A673 (cell line): ENCODE measurements at regions not wholly inside any gene's neighbourhood (a gene's known extent, or its start where the extent isn't known, plus 50 kb on each side); places are given as distances from the start of the nearest gene placed in this dataset.

Source experiments
- BruUV-seq: library from RNA; stranded (reverse); fragments of 400-500 nt; replicated peaks from 2 replicates; lab custom pipeline; 2021; lab: Mats Ljungman, UMichigan
- CTCF ChIA-PET: fragments of 300-600 bp; sonication (Branson Sonifier 250); formaldehyde crosslinking; loops from one replicate; lab custom pipeline; 2022; ENCODE audit warnings: antibody characterized with exemption; lab: Charles Lee
- POLR2A ChIA-PET: fragments of 300-600 bp; sonication (Branson Sonifier 250); formaldehyde crosslinking; loops from one replicate; lab custom pipeline; 2022; ENCODE audit warnings: antibody characterized with exemption; ENCODE audit not compliant: low non-redundant PET; lab: Charles Lee
- DNase-seq: peaks from one replicate; pipeline ENCODE4 v3.0.0-alpha.2; 2015; ENCODE audit warnings: low spot score
- H3K27ac ChIP-seq: fragments of 200-600 bp; sonication (generic); 2 replicates; pipeline ENCODE4 v1.5.1; 2016; ENCODE audit warnings: mixed run types, low read depth, mild to moderate bottlenecking, mixed read lengths, antibody characterized with exemption, low read length; ENCODE audit not compliant: poor library complexity, severe bottlenecking
- H3K27me3 ChIP-seq: fragments of 200-600 bp; sonication (generic); replicated peaks from 2 replicates; pipeline ENCODE4 v1.6.1; 2017; ENCODE audit warnings: mixed run types, low read depth, mild to moderate bottlenecking, mixed read lengths, antibody characterized with exemption, low read length; ENCODE audit not compliant: insufficient read depth, poor library complexity
- H3K36me3 ChIP-seq: fragments of 200-600 bp; sonication (generic); 2 replicates; pipeline ENCODE4 v1.6.1; 2016; ENCODE audit warnings: mixed run types, mild to moderate bottlenecking, mixed read lengths, antibody characterized with exemption, low read length; ENCODE audit not compliant: insufficient read depth, poor library complexity, severe bottlenecking
- H3K4me1 ChIP-seq: fragments of 200-600 bp; sonication (generic); 2 replicates; pipeline ENCODE4 v1.6.1; 2017; ENCODE audit warnings: mixed run types, mild to moderate bottlenecking, mixed read lengths, antibody characterized with exemption, low read length; ENCODE audit not compliant: insufficient read depth, poor library complexity, severe bottlenecking
- H3K4me3 ChIP-seq: fragments of 200-600 bp; sonication (generic); 2 replicates; pipeline ENCODE4 v1.5.1; 2016; ENCODE audit warnings: low read depth, mixed run types, mild to moderate bottlenecking, mixed read lengths, low read length; ENCODE audit not compliant: poor library complexity, severe bottlenecking
- H3K9me3 ChIP-seq: fragments of 200-600 bp; sonication (generic); 2 replicates; pipeline ENCODE4 v1.6.1; 2016; ENCODE audit warnings: mixed run types, low read depth, mild to moderate bottlenecking, mixed read lengths, antibody characterized with exemption, low read length; ENCODE audit not compliant: poor library complexity, severe bottlenecking
- EZH2 ChIP-seq: fragments of 200-600 bp; sonication (generic); IDR thresholded peaks from 2 replicates; pipeline ENCODE4 v1.6.1; 2017; ENCODE audit warnings: borderline replicate concordance, low read depth, mild to moderate bottlenecking, mixed read lengths, antibody characterized with exemption, low read length; ENCODE audit not compliant: poor library complexity, severe bottlenecking
- intact Hi-C: fragments of 100-400 bp; cut with micrococcal nuclease; formaldehyde crosslinking; loops from one replicate; pipeline ENCODE4 v1.10.0; 2022; ENCODE audit not compliant: unreplicated experiment
- TF ChIP-seq, protein P1 (sequence below): fragments of 300-800, 200-600 bp; sonication (generic); conservative IDR thresholded peaks from 2 replicates; pipeline ENCODE4 v1.5.1; 2017; ENCODE audit warnings: low read depth, mild to moderate bottlenecking, antibody characterized with exemption, low read length, moderate library complexity, mixed read lengths

- no peak for DNase-seq
- no peaks in the 10 kb centered on the region for H3K4me1 ChIP-seq
- intact Hi-C loops = no loop called here
- no peak overlapping the region for H3K27ac ChIP-seq
- POLR2A ChIA-PET = no interaction called here
- H3K27me3 ChIP-seq = peaks cover 12% of the 10 kb centered on the region
- CTCF ChIA-PET = no interaction called here
- BruUV-seq = no TSS peak
- TF ChIP-seq, protein P1, sequence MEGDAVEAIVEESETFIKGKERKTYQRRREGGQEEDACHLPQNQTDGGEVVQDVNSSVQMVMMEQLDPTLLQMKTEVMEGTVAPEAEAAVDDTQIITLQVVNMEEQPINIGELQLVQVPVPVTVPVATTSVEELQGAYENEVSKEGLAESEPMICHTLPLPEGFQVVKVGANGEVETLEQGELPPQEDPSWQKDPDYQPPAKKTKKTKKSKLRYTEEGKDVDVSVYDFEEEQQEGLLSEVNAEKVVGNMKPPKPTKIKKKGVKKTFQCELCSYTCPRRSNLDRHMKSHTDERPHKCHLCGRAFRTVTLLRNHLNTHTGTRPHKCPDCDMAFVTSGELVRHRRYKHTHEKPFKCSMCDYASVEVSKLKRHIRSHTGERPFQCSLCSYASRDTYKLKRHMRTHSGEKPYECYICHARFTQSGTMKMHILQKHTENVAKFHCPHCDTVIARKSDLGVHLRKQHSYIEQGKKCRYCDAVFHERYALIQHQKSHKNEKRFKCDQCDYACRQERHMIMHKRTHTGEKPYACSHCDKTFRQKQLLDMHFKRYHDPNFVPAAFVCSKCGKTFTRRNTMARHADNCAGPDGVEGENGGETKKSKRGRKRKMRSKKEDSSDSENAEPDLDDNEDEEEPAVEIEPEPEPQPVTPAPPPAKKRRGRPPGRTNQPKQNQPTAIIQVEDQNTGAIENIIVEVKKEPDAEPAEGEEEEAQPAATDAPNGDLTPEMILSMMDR = no peak
- no peak for TF ChIP-seq EZH2
- H3K9me3 ChIP-seq = no peaks in the 10 kb centered on the region
- H3K36me3 ChIP-seq = no peaks in the 10 kb centered on the region
- H3K4me3 ChIP-seq = no peak overlapping the region
Measured at GRCh38 chr1:213714645-213715044, 273.1 kb upstream of the PROX1 start.

GRCh38 chr1:213715182-213715581 is 272.6 kb upstream of the PROX1 start:
- ChIA-PET POLR2A (no interaction called here), CTCF (no interaction called here)

DNA sequence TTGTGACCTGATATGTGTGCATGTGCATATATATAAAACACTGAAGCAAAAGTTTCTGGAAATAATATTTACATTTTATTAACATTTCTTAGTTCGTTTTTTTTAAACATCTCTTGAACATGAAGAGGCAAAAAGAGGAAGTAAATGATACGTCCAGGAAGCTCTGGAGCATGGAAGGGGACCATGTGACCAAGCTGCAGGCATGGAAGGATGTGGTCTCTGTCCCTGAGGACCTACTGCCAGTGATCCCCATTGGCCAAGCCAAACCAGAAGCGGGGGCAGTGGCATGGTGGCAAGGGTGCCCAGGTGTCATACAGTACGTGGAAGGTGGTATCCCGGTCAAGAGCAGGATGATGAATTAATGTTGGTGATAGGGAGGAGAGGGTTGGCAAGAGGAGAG is 268.3 kb upstream of the PROX1 start:
- H3K36me3 ChIP-seq = no peaks in the 10 kb centered on the region
- peaks cover 4% of the 10 kb centered on the region for H3K27me3 ChIP-seq
- no peaks in the 10 kb centered on the region for H3K9me3 ChIP-seq
- TF ChIP-seq EZH2 = no peak
- TF ChIP-seq, protein P1 = no peak
- BruUV-seq = no TSS peak
- intact Hi-C loops = no loop called here
- CTCF ChIA-PET = no interaction called here
- H3K27ac ChIP-seq = no peak overlapping the region
- DNase-seq = no peak
- no peaks in the 10 kb centered on the region for H3K4me1 ChIP-seq
- H3K4me3 ChIP-seq = no peak overlapping the region
- POLR2A ChIA-PET = no interaction called here

More at GRCh38 chr1:213715182-213715581, 272.6 kb upstream of the PROX1 start:
- no TSS peak for BruUV-seq
- H3K36me3 ChIP-seq = no peaks in the 10 kb centered on the region
- H3K27me3 ChIP-seq = peaks cover 12% of the 10 kb centered on the region
- no peak for DNase-seq
- intact Hi-C loops = no loop called here
- TF ChIP-seq, protein P1 = no peak
- no peak overlapping the region for H3K27ac ChIP-seq
- H3K4me3 ChIP-seq = no peak overlapping the region
- H3K9me3 ChIP-seq = no peaks in the 10 kb centered on the region
- no peaks in the 10 kb centered on the region for H3K4me1 ChIP-seq
